NK-92 treated with Interleukin-12 subunit alpha and Interleukin-12 subunit beta, amount 100 ng/mL, for 24 hours (cell line): ENCODE measurements at regions not wholly inside any gene's neighbourhood (a gene's known extent, or its start where the extent isn't known, plus 50 kb on each side); places are given as distances from the start of the nearest gene placed in this dataset.
"Not testable (repeated sequence)": the region's sequence is repeated elsewhere in the genome, so short reads cannot be mapped to it uniquely, and the experiment has no call there.

Experiments used
- DNase-seq: peaks from one replicate; lab custom pipeline; 2025; lab: John Stamatoyannopoulos, UW

- DNase-seq = no peak
Observed at GRCh38 chr16:65837464-65837863, 529.0 kb upstream of the CDH5 start.

- no peak for DNase-seq
Observed at GRCh38 chr16:65834688-65835087, 531.8 kb upstream of the CDH5 start.

- no peak for DNase-seq
Observed at GRCh38 chr16:65833171-65833871, 533.2 kb upstream of the CDH5 start.

DNA sequence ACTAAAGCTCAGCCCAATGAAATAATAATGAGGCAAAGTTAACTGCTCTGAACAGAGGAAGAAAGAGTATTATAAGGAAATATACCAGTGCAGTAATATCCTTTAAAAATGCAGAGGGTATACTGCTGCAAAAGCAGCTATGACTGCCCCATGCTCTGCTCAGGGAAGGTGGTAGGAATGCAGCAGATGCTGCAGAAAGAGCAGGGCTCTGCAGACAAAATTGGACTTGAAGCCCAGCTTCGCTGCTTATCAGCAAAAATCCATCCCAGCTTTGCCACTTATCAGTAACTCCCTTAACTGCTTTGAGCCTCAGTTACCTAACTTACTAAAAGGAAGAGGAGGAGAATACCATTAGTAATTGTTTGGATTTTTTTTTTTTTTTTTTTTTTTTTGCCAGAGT is 533.8 kb upstream of the CDH5 start:
- DNase-seq = no peak

- DNase-seq = no peak
Observed at GRCh38 chr16:65831903-65832666, 534.4 kb upstream of the CDH5 start.

- DNase-seq = no peak
Observed at GRCh38 chr16:65829076-65829475, 537.4 kb upstream of the CDH5 start.

DNA sequence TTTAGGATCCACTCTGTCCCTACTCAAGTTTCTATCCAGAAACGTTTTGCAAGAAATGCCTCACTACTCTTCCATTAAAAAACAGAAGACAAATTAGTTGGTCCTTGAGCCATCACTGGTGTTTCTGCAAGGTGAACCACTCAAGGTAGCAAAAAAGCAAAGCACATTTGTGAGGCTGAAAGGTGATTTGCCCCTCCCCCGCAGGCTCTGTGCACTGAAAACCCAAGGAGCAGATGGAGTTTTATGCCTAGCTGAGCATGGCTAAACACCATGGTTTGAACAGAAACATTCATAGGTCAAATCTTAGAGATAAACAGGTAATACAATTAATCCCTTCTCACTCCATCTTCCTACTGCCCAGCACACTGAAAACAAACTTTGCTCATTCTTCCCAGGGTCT is 538.2 kb upstream of the CDH5 start:
- no peak for DNase-seq

DNA sequence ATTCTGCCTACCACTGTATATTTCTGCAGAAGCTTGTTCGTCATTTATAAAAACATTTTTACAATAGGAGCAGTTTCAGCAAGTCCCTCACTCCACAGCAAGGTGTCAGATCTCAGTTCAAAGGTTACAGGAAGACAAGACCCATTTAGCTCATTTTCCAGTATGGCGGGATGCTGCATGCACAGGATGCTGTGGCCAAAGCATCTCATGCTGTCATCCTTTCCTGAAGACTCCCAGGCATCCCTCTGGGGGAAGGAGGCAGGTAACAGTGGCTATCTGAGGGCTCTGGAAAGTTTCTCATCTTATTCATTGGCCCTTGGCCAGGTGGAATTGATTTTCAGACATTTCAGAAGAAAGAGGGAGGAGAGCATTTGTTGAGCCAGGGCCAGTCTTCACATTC is 539.3 kb upstream of the CDH5 start:
- DNase-seq = no peak

GRCh38 chr16:65825191-65825856 is 541.2 kb upstream of the CDH5 start:
- no peak for DNase-seq

DNA sequence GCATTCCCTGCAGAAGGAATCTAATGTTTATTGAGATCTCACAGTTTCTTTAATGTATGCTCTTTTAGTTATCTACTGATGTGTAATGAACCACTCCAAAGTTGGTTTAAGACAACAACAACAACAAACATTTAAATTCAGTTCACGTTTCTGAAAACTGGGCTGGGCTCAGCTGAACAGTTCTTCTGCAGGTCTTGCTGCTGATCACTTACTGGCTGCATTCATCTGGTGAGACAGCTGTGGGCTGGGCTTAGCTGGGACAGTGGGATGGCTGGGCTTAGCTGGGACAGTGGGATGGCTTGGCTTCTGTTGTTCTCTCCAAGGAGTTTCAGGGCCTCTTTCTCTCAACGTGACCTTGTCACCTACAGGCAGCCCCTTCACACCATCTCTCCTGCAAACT is 544.3 kb upstream of the CDH5 start:
- DNase-seq = no peak

- DNase-seq = no peak
Observed at GRCh38 chr16:65819136-65819898, 547.2 kb upstream of the CDH5 start.

GRCh38 chr16:65817799-65818198 is 548.7 kb upstream of the CDH5 start:
- no peak for DNase-seq

- no peak for DNase-seq
Observed at GRCh38 chr16:65817066-65817465, 549.4 kb upstream of the CDH5 start.

- no peak for DNase-seq
Observed at GRCh38 chr16:65816556-65816955, 549.9 kb upstream of the CDH5 start.

- no peak for DNase-seq
Observed at GRCh38 chr16:65815707-65816106, 550.8 kb upstream of the CDH5 start.

DNA sequence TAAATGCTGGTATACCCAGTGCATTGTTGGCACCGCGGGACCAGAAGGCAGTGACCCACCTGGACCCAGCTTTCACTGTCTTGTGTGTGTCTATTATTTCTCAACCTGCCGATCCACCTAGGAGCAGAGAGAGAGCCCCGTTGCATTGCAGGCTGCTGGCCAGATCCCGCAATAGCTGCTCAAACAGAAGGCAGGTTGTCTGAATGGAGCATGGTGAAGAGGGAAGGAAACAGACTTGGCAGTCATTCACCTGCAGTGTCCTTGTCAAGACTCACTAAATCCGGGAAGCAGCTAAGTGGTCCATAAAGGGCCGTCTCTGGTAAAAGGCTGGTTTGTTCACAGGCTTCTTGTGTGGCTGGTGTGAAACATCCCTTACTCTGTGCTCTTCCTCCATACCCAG is 552.6 kb upstream of the CDH5 start:
- DNase-seq = not testable (repeated sequence)

- no peak for DNase-seq
Observed at GRCh38 chr16:65809627-65810026, 556.9 kb upstream of the CDH5 start.

GRCh38 chr16:65808790-65809189 is 557.7 kb upstream of the CDH5 start:
- DNase-seq = no peak

- no peak for DNase-seq
Observed at GRCh38 chr16:65807858-65808257, 558.6 kb upstream of the CDH5 start.

DNA sequence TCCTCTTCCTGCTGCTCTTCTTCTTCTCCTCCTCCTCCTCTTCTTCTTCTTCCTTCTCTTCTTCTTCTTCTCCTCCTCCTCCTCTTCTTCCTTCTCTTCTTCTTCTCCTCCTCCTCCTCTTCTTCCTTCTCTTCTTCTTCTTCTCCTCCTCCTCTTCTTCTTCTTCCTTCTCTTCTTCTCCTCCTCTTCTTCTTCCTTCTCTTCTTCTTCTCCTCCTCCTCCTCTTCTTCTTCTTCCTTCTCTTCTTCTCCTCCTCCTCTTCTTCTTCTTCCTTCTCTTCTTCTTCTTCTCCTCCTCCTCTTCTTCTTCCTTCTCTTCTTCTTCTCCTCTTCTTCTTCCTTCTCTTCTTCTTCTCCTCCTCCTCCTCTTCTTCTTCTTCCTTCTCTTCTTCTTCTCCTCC is 560.8 kb upstream of the CDH5 start:
- not testable (repeated sequence) for DNase-seq

DNA sequence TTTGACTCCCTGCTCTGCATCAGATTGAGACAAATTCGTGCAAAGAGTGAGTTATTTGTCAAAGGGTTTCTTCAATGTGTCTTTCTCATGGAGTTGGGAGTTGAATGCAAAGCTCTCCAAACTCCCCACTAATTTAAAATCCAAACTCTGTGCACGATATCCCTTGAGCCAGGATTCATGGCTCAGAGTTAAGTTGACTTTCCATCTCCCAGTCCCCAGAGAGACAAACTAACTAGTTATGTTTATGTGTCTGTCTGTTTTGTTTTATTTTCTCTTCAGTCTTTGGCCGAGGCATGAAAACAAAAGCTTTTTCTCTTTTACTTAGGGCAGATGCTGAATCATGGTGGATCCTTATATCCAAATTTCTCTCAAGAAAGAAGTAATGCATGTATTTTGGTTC is 570.0 kb upstream of the CDH5 start:
- DNase-seq = no peak

GRCh38 chr16:65794973-65795372 is 571.5 kb upstream of the CDH5 start:
- DNase-seq = no peak
